PC-9 (cell line): ENCODE measurements at regions not wholly inside any gene's neighbourhood (a gene's known extent, or its start where the extent isn't known, plus 50 kb on each side); places are given as distances from the start of the nearest gene placed in this dataset.

ENCODE experiments used
- CTCF ChIP-seq: fragments of 200-600 bp; sonication (generic); conservative IDR thresholded peaks from 2 replicates; pipeline ENCODE4 v1.6.1; 2017; ENCODE audit warnings: mixed run types, antibody characterized with exemption, mild to moderate bottlenecking, moderate library complexity
- EZH2 ChIP-seq: fragments of 200-600 bp; sonication (generic); IDR thresholded peaks from 2 replicates; pipeline ENCODE4 v1.8.0; 2017; ENCODE audit warnings: antibody characterized with exemption, low read depth

- no peak for TF ChIP-seq EZH2
- no peak for TF ChIP-seq CTCF
These were observed 108.9 kb upstream of the BLID start for GRCh38 chr11:122224867-122225266.
